ENCODE measurements at regions not wholly inside any gene's neighbourhood (a gene's known extent, or its start where the extent isn't known, plus 50 kb on each side); places are given as distances from the start of the nearest gene placed in this dataset.

- TF ChIP-seq CTCF (IDR thresholded peaks at IDR 0.05) (no peak), POLR2A (IDR thresholded peaks at IDR 0.05) (no peak)
Measured at GRCh38 chr18:68555879-68556301, 159.0 kb downstream of the TMX3 start.
